ENCODE measurements at regions not wholly inside any gene's neighbourhood (a gene's known extent, or its start where the extent isn't known, plus 50 kb on each side); places are given as distances from the start of the nearest gene placed in this dataset.

DNA sequence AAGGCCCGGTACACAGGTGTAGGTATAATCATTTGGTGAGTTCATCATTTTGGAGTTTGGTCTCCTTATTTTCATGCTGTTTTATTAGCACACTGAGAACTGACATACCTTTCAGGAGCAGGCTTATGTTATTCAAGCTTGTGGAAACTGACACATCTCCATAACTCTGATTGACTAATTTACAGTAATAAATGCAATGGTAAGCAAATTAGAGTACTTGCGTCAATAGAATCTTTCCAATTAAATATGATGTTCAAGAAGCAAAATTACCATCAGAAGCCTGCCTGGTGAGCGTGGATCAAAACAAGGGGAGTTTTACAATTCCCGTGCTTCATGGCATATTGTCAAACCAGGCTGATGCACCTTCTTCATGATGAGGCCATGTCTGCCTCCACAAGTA is 210.7 kb upstream of the GPRIN3 start:
- H3K9me3 ChIP-seq (ENCODE audit: control insufficient read depth, insufficient read depth, low read length) = no peaks in the 10 kb centered on the region
- no peaks in the 10 kb centered on the region for H3K27me3 ChIP-seq (ENCODE audit: control insufficient read depth, insufficient read depth, low read length)
- H3K4me3 ChIP-seq (ENCODE audit: low read depth, low read length) = no peak overlapping the region
- no peak for DNase-seq (ENCODE audit: low read depth in 4 of 6, low spot score in 6 of 6)
- no peaks in the 10 kb centered on the region for H3K36me3 ChIP-seq (ENCODE audit: control insufficient read depth, insufficient read depth, low read length)
- WGBS (ENCODE audit: insufficient coverage) = 80% methylated on average over 2 of the region's 4 CpGs
- no peaks in the 10 kb centered on the region for H3K4me1 ChIP-seq (ENCODE audit: control insufficient read depth, insufficient read depth, low read length)
- no peak overlapping the region for H3K27ac ChIP-seq (ENCODE audit: low read depth, low read length)

DNA sequence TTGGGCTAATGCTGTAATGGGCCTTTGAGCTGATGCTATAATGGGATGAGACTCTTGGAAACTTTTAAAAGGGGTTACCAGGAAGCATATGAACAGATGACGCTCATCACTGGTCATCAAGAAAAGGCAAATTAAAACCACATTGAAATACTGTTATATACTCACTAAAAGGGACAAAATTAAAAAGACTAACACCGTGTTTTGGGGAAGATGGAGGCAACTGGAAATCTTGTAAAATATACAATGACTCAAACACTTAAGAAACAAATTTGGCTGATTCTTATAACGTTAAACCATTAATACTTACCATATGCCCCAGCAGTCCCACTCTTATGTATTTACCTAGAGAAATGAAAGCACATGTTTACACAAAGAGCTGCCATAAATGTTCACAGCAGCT is 207.2 kb upstream of the GPRIN3 start:
- H3K27ac ChIP-seq (ENCODE audit: low read depth, low read length) = no peak overlapping the region
- no peak for DNase-seq (ENCODE audit: low read depth in 4 of 6, low spot score in 6 of 6)
- H3K4me3 ChIP-seq (ENCODE audit: low read depth, low read length) = no peak overlapping the region
- H3K4me1 ChIP-seq (ENCODE audit: control insufficient read depth, insufficient read depth, low read length) = no peaks in the 10 kb centered on the region
- H3K27me3 ChIP-seq (ENCODE audit: control insufficient read depth, insufficient read depth, low read length) = no peaks in the 10 kb centered on the region
- H3K36me3 ChIP-seq (ENCODE audit: control insufficient read depth, insufficient read depth, low read length) = no peaks in the 10 kb centered on the region
- no peaks in the 10 kb centered on the region for H3K9me3 ChIP-seq (ENCODE audit: control insufficient read depth, insufficient read depth, low read length)
- no CpG with 5 or more reads among the region's 3 CpGs for WGBS (ENCODE audit: insufficient coverage)

DNA sequence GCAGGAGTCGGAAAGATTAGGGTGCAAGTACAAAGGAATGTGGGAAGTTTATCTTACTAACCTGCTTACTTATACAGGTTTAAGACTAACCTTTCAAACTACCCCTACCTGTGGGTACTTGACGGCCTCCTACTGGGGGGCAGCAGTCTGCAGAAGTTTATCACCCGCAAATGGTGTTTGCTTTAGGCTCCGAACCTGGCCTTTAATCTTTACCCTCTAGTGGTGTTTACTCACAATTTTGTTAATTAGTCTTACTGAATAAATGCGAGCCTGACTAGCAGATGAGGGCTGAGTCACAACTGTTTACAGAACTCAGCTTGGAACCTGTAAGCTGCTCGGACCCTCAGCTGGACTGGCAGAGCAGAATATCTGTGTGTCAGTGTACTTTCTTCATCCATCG is 204.2 kb upstream of the GPRIN3 start:
- Histone ChIP-seq H3K27me3 (ENCODE audit: control insufficient read depth, insufficient read depth, low read length) (no peaks in the 10 kb centered on the region), H3K9me3 (ENCODE audit: control insufficient read depth, insufficient read depth, low read length) (peaks cover 3% of the 10 kb centered on the region), H3K36me3 (ENCODE audit: control insufficient read depth, insufficient read depth, low read length) (no peaks in the 10 kb centered on the region), H3K27ac (ENCODE audit: low read depth, low read length) (no peak overlapping the region), H3K4me1 (ENCODE audit: control insufficient read depth, insufficient read depth, low read length) (no peaks in the 10 kb centered on the region), H3K4me3 (ENCODE audit: low read depth, low read length) (no peak overlapping the region)
- WGBS (ENCODE audit: insufficient coverage) = 58% methylated on average over 2 of the region's 7 CpGs
- DNase-seq (ENCODE audit: low read depth in 4 of 6, low spot score in 6 of 6) = no peak

GRCh38 chr4:89509708-89510281 is 202.2 kb upstream of the GPRIN3 start:
- Histone ChIP-seq H3K27ac (ENCODE audit: low read depth, low read length) (no peak overlapping the region), H3K4me3 (ENCODE audit: low read depth, low read length) (no peak overlapping the region), H3K36me3 (ENCODE audit: control insufficient read depth, insufficient read depth, low read length) (no peaks in the 10 kb centered on the region), H3K27me3 (ENCODE audit: control insufficient read depth, insufficient read depth, low read length) (no peaks in the 10 kb centered on the region), H3K9me3 (ENCODE audit: control insufficient read depth, insufficient read depth, low read length) (peaks cover 3% of the 10 kb centered on the region), H3K4me1 (ENCODE audit: control insufficient read depth, insufficient read depth, low read length) (no peaks in the 10 kb centered on the region)
- DNase-seq (ENCODE audit: low read depth in 4 of 6, low spot score in 6 of 6) = no peak
- 100% methylated on average over 2 of the region's 4 CpGs for WGBS (ENCODE audit: insufficient coverage)

GRCh38 chr4:89506866-89507491 is 199.4 kb upstream of the GPRIN3 start:
- no peaks in the 10 kb centered on the region for H3K4me1 ChIP-seq (ENCODE audit: control insufficient read depth, insufficient read depth, low read length)
- no peaks in the 10 kb centered on the region for H3K27me3 ChIP-seq (ENCODE audit: control insufficient read depth, insufficient read depth, low read length)
- no peak for DNase-seq (ENCODE audit: low read depth in 4 of 6, low spot score in 6 of 6)
- no peak overlapping the region for H3K27ac ChIP-seq (ENCODE audit: low read depth, low read length)
- no peak overlapping the region for H3K4me3 ChIP-seq (ENCODE audit: low read depth, low read length)
- no peaks in the 10 kb centered on the region for H3K36me3 ChIP-seq (ENCODE audit: control insufficient read depth, insufficient read depth, low read length)
- WGBS (ENCODE audit: insufficient coverage) = 75% methylated on average over 2 of the region's 3 CpGs
- peaks cover 3% of the 10 kb centered on the region for H3K9me3 ChIP-seq (ENCODE audit: control insufficient read depth, insufficient read depth, low read length)

DNA sequence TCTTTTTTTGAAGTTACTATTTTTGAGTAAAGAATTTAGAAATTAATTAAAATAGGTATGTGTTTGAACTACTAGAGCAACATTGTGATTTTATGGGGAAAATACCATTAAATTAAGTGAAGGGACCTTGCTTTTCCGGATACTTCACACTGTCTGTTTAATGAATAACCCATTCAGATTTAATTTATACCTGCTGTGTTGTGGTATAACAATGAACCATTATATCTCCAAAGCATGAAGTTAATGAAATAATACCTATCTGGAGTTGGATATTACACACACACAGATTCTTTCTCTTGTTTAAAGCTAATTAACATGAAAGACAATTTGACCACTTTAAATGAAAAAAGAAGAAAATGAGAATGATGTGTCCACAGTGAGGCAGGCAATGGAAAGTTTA is 195.0 kb upstream of the GPRIN3 start:
- H3K27ac ChIP-seq (ENCODE audit: low read depth, low read length) = no peak overlapping the region
- WGBS (ENCODE audit: insufficient coverage) = no CpG with 5 or more reads among the region's 1 CpG
- H3K9me3 ChIP-seq (ENCODE audit: control insufficient read depth, insufficient read depth, low read length) = no peaks in the 10 kb centered on the region
- no peaks in the 10 kb centered on the region for H3K36me3 ChIP-seq (ENCODE audit: control insufficient read depth, insufficient read depth, low read length)
- no peaks in the 10 kb centered on the region for H3K27me3 ChIP-seq (ENCODE audit: control insufficient read depth, insufficient read depth, low read length)
- no peaks in the 10 kb centered on the region for H3K4me1 ChIP-seq (ENCODE audit: control insufficient read depth, insufficient read depth, low read length)
- peak in 1 of 6 donors; percentile 64 for DNase-seq (ENCODE audit: low read depth in 4 of 6, low spot score in 6 of 6)
- no peak overlapping the region for H3K4me3 ChIP-seq (ENCODE audit: low read depth, low read length)

- Histone ChIP-seq H3K27me3 (ENCODE audit: control insufficient read depth, insufficient read depth, low read length) (no peaks in the 10 kb centered on the region), H3K4me3 (ENCODE audit: low read depth, low read length) (no peak overlapping the region), H3K27ac (ENCODE audit: low read depth, low read length) (no peak overlapping the region), H3K9me3 (ENCODE audit: control insufficient read depth, insufficient read depth, low read length) (no peaks in the 10 kb centered on the region), H3K36me3 (ENCODE audit: control insufficient read depth, insufficient read depth, low read length) (no peaks in the 10 kb centered on the region), H3K4me1 (ENCODE audit: control insufficient read depth, insufficient read depth, low read length) (no peaks in the 10 kb centered on the region)
- no peak for DNase-seq (ENCODE audit: low read depth in 4 of 6, low spot score in 6 of 6)
- WGBS (ENCODE audit: insufficient coverage) = 68% methylated on average over 2 of the region's 4 CpGs
These were observed 190.1 kb upstream of the GPRIN3 start for GRCh38 chr4:89497517-89498308.

GRCh38 chr4:89496851-89497250 is 189.3 kb upstream of the GPRIN3 start:
- Histone ChIP-seq H3K4me3 (ENCODE audit: low read depth, low read length) (no peak overlapping the region), H3K27ac (ENCODE audit: low read depth, low read length) (no peak overlapping the region), H3K36me3 (ENCODE audit: control insufficient read depth, insufficient read depth, low read length) (no peaks in the 10 kb centered on the region), H3K27me3 (ENCODE audit: control insufficient read depth, insufficient read depth, low read length) (no peaks in the 10 kb centered on the region), H3K4me1 (ENCODE audit: control insufficient read depth, insufficient read depth, low read length) (no peaks in the 10 kb centered on the region), H3K9me3 (ENCODE audit: control insufficient read depth, insufficient read depth, low read length) (no peaks in the 10 kb centered on the region)
- no CpG with 5 or more reads among the region's 1 CpG for WGBS (ENCODE audit: insufficient coverage)
- DNase-seq (ENCODE audit: low read depth in 4 of 6, low spot score in 6 of 6) = no peak

DNA sequence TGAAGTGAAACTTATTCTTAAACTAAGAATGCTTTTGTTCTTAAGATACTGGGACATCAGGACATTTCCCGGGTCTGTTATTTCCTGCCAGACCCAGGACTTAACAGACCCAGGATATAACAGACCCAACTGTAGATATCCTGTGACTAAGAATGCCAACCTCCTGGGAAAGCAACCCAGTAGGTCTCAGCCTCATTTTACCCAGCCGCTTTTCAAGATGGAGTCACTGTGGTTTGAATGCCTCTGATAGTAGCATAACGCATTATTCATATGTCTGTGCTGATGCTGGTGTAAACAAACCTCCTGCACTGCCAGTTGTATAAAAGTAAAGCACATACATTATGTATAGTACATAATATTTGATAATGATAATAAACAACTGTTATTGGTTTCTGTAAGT is 185.8 kb upstream of the GPRIN3 start:
- H3K27ac ChIP-seq (ENCODE audit: low read depth, low read length) = no peak overlapping the region
- H3K4me1 ChIP-seq (ENCODE audit: control insufficient read depth, insufficient read depth, low read length) = no peaks in the 10 kb centered on the region
- no peaks in the 10 kb centered on the region for H3K9me3 ChIP-seq (ENCODE audit: control insufficient read depth, insufficient read depth, low read length)
- DNase-seq (ENCODE audit: low read depth in 4 of 6, low spot score in 6 of 6) = no peak
- WGBS (ENCODE audit: insufficient coverage) = no CpG with 5 or more reads among the region's 3 CpGs
- H3K4me3 ChIP-seq (ENCODE audit: low read depth, low read length) = no peak overlapping the region
- H3K27me3 ChIP-seq (ENCODE audit: control insufficient read depth, insufficient read depth, low read length) = no peaks in the 10 kb centered on the region
- no peaks in the 10 kb centered on the region for H3K36me3 ChIP-seq (ENCODE audit: control insufficient read depth, insufficient read depth, low read length)

- Histone ChIP-seq H3K9me3 (ENCODE audit: control insufficient read depth, insufficient read depth, low read length) (no peaks in the 10 kb centered on the region), H3K4me1 (ENCODE audit: control insufficient read depth, insufficient read depth, low read length) (no peaks in the 10 kb centered on the region), H3K36me3 (ENCODE audit: control insufficient read depth, insufficient read depth, low read length) (no peaks in the 10 kb centered on the region), H3K27ac (ENCODE audit: low read depth, low read length) (no peak overlapping the region), H3K4me3 (ENCODE audit: low read depth, low read length) (no peak overlapping the region), H3K27me3 (ENCODE audit: control insufficient read depth, insufficient read depth, low read length) (no peaks in the 10 kb centered on the region)
- no CpG with 5 or more reads among the region's 4 CpGs for WGBS (ENCODE audit: insufficient coverage)
- DNase-seq (ENCODE audit: low read depth in 4 of 6, low spot score in 6 of 6) = no peak
These were observed 185.0 kb upstream of the GPRIN3 start for GRCh38 chr4:89492581-89493071.

All from spinal cord (tissue), 9 donors.